NCI-H187 treated with DMSO at 0.1 percent for 48 hours (cell line): ENCODE measurements at regions not wholly inside any gene's neighbourhood (a gene's known extent, or its start where the extent isn't known, plus 50 kb on each side); places are given as distances from the start of the nearest gene placed in this dataset.

Source experiments
- DNase-seq: peaks from one replicate; lab custom pipeline; 2025; lab: John Stamatoyannopoulos, UW

DNA sequence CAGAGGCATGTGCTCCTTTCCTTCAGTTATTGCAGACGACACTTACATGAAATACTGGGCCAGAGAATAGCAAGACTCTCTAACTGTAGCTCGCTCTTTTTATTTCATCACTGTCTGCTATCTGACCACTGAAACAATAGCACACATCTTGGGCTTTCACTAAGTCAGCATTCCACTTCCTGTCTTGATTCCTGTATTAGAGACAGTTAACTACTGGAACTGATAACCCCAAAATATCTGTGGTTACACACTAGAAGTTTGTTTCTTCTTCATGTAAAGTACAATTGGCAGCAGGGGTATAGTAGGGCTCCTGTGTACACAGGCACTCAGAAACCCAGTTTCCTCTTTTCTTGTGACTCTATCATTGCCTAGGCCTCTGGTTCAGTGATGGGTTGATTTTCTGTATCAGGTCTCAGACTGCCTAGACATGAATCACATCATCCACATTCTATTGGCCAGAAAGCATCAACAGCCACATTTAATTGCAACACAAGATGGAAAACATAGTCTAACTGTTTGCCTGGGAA, 230.2 kb upstream of the CD96 start:
- no peak for DNase-seq

DNA sequence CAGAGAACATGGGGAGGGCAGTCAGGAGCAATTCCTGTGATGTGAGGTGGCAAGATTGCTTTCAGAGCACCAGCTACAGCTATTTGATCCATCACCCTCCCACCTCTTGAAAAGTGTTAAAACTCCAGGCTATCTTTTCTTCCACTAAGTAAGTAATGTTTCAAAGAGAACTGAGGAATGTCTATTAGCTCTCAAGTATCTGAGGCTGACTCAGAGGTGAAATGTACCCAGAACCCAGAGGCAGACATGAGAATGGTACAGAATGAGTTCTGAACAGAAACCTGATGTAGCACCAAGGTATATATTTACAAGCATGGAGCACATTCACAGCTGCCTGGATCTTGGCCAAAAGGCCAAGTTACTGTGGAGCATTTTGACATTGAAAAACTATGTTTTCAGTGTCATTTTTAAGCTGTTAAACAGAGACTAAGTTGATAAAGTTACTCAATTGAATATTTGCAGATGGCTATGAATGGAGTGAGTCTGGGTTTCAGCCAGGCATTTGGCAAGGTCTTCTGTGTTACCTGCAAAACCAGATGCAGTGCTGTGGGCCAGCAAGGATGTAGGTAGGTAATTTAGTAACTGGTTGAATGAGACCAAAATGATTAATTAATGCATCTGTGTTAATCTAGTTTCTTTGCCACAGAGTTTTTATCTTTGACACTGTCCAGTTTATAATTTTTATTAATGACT, 227.7 kb upstream of the CD96 start:
- DNase-seq, result no peak

DNA sequence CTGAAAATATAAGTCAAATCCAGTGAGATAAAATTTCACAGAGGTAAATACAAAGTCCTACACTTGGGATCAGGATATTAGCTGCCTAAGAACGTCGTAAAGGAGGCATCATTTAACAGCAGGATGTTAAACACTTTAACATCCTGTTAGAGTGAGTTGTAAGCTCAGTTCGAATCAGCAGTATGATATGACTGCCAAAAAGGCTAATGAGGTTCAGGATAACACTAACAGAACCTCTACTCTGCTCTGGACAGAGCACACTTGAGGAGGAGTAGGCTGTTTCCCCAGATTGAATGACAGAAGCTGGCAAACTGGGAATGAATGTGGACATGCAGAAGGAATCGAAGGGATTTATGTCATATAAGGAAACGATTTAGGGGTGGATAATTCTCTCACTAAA, 227.1 kb upstream of the CD96 start:
- DNase-seq, result no peak

DNA sequence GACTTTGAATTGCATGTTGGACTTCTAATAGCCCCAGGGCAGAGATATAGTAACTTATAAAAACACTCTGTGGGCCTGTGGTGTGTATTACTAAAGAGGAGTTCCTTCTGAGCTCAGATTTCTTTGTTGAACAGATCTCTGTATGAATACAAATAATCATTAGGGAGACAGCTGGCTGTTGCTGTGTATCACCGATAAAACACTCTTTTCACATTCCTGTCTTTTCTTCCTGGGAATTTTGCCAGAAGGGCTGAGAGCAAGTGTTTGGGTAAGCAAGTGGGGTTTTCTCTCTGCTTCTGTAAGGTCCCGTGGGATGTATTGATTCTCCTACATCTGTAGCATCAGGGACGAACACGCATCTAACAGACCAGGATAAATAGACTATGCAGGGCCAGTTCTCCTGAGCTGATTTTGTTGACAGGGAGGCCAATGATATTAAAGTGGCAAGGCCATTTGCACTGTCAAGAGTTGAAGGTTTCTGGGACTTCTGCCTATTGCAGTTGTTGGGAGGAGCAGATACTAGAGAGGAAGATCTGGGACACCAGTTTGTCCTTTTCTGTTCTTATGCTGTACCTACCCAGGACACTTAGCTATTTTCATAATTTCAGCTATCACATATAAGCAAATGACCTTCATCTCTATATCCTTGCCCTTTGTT, 225.9 kb upstream of the CD96 start:
- DNase-seq, result no peak

DNA sequence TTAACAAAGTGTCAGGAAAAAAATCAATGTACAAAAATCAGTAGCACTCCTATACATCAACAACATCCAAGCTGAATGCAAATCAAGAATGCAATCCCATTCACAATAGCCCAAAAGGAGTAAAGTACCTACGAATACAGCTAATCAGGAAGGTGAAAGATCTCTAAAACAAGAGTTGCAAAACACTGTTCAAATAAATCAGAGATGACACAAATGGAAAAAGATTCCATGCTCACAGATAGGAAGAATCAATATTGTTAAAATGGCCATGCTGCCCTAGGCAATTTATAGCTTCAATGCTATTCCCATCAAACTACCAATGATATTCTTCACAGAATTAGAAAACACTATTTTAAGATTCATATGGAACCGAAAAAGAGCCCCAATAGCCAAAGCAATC, 223.7 kb upstream of the CD96 start:
- DNase-seq, result no peak

DNA sequence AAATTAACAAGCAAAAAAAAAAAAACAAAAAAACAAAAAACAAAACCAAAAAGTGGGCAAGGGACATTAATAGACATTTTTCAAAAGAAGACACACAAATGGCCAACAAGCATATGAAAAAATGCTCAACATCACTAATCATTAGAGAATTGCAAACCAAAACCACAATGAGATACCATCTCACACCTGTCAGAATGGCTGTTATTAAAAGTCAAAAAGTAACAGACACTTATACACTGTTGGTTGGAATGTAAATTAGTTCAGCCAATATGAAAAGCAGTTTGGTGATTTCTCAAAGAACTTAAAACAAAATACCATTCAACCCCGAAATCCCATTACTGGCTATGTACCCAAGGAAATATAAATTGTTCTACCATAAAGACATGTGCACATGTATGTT, 222.4 kb upstream of the CD96 start:
- no peak for DNase-seq

DNA sequence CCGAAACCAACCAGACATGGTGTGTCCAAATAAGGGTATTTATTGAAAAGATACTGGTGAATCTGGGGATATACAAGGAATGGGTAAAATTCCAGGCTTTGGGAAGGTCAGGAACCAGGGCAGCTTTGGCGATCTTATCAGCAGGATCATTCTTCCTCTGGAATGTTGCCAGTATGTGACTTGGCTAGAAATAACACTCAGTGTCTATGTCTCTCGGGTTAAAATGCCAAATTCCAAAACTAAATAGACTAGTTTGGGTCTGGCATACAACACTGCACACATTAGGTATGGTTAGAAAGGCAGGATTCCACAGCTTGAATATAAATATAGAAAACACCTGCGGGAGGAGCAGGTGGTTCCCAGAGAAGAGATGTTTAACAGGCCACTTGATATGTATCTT, 220.2 kb upstream of the CD96 start:
- peak; percentile 59 for DNase-seq

DNA sequence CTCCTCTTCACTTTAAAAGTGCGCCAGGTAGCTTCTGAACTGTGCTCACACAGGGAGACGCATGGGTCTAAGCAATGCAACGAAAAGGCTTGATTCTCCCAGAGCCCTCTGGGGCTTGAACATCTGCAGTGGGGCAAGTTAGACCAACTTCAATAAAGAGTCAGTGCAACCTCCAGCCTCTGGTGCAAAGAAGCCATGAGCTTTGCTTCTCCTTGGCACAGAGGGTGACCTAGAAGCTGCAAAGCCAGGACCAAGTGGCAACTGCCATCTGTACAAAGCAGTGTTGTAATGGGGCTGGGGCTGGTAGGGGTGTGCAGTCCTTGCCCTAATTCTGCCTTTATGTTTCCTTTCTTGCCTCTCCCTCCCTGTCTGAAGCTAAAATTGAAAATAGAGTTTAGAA, 219.0 kb upstream of the CD96 start:
- no peak for DNase-seq

DNA sequence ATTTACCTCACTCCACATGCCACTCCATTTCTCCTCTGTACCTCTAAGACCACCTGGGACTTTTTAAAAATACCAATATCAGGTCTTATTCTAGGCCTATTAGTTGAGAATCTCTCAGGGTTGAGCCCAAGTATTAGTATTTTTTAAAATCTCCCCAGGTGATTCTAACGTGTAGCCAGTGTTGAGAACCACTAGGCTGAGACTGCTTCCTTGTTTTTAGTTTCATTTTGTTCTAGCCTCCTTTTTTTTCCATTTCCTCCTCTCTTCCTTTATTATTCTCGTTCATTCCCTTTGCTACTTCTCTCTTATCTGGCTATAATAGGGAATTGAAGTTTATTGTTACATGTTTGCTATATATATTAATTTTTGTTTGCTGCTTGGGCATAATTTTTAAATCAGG, 217.8 kb upstream of the CD96 start:
- no peak for DNase-seq

DNA sequence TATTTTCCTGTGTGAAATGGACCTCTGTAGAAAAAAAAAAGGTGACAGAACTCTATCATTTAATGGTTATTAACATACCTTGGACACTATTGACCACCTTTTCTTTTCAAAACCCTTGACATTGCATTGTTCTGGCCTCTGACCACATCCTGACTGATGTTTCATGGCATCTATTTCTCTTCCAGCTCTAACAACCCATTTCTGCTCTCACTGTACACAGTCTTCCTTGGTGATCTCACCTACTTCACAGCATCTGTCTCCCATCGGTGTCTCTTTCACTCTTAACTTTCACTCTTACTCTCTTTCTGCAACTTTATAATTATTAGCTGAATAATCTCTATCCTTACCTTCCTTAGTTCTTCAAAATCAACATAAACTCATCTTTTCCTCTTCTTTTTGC, 217.4 kb upstream of the CD96 start:
- no peak for DNase-seq

DNA sequence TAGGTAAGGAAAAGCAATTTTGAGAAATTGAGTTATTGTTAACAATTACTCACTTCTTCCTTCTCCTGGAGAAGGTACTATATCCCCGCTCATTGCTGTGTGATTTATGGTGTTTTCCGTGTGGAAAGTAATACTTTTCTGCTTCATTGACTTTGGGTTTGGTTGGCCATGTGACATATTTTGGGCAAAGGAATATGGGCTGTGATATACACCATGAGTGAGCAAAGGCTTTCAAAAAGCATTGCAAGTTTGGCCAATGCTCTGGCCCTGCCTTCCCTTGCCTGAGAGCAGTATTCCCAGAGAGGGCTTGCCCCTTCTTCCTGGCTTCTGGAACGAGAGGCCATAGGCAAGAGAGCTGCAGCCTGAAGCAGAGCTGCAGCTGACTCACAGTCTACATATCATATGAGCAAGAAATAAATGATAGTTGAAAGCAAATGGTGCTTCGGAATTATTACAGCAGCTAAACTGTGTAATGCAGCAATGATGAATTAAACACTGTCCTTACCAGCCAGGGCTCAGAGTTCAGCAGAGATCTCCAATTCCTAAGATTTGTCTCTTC, 216.8 kb upstream of the CD96 start:
- no peak for DNase-seq

DNA sequence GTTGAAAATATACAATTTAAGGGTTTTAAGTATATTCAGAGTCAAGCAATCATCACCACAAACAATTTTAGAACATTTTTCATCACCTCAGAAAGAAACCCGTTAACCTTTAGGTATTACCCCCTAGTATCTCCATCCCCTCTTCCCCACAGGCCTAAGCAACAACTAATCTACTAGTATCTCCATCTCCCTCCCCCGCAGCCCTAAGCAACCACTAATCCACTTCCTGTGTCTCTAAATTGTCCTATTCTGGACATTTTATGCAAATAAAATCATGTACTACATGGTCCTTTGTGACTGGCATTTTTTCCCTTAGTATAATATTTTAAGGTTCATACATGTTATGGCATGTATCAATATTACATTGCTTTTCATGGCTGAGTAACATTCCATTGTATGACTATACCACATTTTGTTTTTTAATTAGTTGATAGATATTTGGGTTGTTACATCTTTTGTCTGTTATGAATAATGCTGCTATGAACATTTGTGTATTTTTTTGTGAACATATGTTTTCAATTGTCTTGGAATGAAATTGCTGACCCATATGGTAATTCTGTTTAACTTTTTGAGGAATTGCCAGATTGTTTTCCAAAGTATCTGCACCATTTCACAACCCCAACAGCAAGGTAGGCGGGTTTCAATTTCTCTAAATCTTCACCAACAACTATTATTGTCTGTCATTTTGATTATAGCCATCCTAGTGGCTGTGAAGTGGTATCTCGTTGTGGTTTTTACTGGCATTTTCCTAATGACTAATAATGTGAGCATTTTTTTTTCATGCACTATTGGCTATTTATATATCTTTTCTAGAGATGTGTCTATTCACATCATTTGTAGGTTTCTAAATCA, 215.6 kb upstream of the CD96 start:
- DNase-seq, result no peak

DNA sequence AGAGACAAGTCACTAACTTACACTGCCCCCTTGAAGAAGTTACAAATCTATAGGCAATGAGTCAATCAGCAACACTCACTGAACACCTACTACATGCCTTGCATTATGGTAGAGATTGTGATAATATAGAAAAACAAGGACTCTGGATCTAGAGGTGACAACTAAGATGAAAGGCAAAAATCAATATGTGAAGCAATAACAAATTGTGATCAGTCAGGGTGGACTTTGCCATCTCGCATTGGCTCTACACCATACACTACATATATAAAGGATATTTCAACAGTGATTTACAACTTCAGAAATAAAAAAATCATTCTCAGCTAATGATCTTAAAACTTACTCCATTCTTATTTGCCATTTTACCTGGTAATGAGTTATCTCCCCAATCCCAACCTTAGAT, 210.7 kb upstream of the CD96 start:
- no peak for DNase-seq

DNA sequence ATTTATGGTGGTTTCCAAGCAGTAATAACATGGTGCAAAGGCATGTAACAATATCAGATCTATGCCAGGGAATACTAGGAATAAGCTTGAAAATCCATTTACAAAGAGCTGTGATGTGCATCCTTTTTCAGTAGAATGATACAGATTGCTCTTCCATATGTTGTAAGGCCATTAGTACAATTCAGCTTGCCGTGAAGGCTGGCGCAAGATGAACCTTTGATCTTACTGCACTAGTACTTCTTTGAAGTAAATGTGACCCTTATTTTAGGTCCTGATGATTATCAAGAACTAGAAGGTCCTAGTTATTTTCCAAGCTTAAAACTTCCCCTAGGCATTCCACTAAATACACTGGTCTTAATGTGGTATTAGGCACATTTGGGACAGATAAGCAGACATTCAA, 210.1 kb upstream of the CD96 start:
- no peak for DNase-seq

DNA sequence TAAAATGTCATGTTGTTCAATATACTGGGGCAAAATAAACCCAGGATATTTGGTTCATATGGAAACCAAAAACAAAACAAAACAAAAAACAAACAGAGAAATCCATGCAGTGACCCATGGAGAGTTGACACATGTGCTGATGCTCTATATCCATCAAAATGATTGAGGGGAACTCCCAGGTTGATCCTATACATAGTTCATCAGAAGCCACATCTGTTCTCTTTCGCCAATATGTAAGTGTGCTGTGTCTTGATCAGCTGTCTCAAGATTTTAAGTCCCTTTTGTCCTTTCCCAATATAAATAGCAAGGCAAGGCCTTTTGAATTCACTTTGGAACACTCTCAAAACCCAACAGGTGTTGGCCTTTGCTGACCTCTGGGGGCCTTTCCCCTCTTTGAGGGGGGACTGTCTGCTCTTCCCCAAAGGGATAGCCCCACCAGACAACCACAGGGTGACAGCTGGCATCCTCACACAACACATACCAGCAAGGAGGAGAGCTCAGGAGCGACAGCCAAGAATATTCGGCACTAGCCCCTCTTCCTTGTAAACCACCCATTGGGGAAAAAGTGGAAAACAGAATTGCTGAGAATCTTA, 209.4 kb upstream of the CD96 start:
- DNase-seq, result no peak

DNA sequence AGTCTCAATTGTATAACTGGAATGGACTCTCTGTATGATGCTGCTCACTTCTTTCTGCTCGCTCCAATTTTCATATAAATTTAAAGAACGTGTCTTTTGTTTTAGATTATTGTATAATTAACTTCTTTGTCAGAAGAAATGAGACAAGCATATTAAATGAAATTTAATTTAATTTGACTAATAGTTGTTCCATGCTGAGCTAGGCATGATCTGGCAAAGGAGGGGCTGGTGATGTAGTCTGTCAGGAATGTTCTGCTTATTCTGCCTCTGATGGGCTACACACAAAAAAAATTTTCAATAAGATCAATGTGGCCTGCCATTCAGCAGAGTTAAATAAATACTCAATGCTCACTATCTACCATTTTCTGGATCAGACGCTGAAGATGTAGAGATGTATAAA, 208.4 kb upstream of the CD96 start:
- DNase-seq, result no peak

DNA sequence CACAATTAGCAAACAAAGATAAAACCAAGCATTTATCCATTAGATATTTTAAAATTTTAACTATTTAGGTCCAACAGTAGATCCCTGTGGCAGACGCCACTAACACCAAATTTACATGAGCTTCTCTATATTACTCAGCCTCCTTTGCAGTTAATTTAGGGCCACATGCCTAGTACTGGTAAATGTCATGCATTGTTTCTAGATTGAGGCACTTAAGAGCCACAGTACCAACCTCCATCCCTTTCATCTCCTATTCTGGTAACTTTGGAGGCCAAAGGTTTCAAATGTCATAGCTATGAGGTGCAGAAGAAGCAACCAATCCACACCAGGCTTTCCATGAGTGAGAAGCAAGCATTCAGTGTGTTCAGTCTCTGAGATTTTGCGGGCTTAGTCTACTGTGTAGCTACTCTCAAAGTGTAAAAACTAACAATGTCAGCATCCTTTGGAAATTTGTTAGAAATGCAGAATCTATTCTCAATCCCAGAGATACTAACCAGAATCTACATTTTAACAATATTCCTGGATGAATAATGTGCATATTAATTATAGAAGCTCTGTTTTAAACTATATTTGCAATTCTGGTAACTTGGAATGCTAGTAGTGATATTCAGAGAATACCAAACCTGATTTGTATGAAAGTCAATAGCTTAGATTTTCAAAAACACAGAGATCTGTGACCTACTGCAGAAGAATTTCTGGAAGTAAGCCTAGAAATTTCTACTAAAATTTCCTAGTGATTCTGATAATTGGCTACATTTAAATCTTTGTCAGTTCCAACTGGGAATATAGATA, 206.3 kb upstream of the CD96 start:
- no peak for DNase-seq

DNA sequence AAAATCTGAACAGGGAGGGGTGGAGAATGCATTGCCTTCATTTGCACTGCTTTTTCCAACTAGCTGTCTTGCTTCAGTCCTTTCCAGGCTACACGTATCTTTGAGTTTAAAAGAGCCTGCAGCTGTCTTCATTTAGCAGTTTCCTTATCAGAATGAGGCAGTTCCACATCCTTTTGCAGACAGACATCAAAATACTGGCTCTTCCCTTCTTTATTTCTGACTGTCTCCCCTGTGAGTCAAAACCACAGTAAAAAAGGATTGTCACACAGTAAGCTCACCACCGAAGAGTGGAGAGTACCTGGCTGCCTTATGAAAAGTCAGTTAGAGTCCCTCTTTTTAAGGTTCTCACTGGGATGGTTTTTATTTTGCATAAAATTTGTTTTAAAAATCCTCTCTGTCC, 205.5 kb upstream of the CD96 start:
- no peak for DNase-seq

DNA sequence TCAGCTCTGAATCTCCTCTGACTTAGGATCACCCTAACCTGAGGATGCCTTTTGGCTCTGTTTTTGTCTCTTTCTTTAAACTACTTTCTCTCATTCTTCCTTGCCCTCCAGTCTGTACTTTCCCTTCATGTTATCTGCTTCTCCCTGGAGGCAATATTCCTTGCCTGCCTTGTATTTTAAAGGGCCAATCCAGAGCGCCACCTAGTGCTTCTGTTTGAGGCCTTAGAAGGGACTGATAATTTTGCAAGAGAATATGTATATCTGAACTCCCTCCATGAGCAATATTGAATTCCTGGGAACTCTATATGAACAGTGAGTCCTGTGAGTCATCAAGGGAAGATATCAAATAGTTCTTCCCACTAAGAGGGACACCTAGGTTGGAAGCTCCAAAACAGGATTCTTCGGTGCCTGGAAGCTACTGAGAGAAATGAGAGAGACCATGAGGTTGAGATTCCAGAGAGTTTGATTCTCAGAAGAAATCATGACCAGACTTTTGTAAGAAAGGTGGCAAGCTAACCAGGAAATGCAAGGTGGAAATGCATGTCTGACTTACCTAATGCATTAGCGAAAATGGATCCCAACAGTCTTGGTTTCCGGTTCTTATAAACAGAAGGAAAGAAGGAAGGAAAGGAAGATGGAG, 203.8 kb upstream of the CD96 start:
- no peak for DNase-seq

DNA sequence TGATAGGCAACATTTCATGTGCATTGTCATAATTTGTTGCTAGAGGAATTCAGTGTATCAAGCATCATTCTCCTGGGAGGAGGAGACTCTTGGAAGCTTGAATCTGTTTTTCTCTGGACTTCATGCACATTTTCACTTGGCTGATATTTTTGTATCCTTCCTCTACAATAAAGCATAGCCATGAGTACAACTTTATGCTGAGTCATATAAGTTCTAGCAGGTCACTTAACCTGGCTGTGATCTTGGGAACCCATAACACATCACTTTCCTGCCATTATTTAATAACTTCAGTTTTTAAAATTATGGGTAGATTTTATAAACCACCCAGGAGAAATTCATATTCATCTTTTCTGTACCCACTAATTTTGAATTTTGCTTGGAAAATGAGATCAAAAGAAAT, 203.0 kb upstream of the CD96 start:
- no peak for DNase-seq

DNA sequence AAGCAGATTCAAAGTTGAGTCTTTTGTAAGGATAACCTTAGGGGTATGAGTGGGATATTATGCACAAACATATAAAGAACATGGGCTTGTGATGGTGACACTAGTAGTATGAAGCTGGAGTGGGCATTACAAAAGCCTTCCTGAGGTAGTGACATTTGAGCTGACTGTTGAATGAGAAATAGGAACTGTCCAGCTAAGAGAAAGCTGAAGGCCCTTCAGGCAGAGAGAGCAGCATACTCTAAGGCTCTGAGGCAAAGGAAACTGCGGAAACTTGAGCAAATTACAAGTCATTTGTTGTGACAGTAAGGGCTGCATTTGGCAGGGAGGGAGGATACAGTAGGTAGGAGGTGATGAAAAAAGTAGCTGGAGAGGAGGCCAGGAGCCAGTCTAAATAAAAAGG, 190.7 kb upstream of the CD96 start:
- no peak for DNase-seq
